Natural killer cell (primary cell): ENCODE measurements at regions not wholly inside any gene's neighbourhood (a gene's known extent, or its start where the extent isn't known, plus 50 kb on each side); places are given as distances from the start of the nearest gene placed in this dataset.

Experiments used
- ATAC-seq, 3 donors: fragments of 150-1000 bp in 2 of 3; fragments of 200-7000 bp in 1 of 3; cut with Tn5 transposase; 1 replicate in 1 of 3; 2 replicates in 2 of 3; pipeline ENCODE4 v1.10.0; 2021; ENCODE audit warnings: mild to moderate bottlenecking in 2 of 3, moderate library complexity in 2 of 3
- DNase-seq, 2 donors: peaks; one replicate each; pipeline versions ENCODE4 v3.0.0 to v3.0.0-alpha.2; 2013 to 2021; ENCODE audit warnings: mixed read lengths in 1 of 2
- H3K27ac ChIP-seq: one replicate; pipeline ENCODE4 v1.5.1; 2013; ENCODE audit warnings: mild to moderate bottlenecking, low read length
- H3K27me3 ChIP-seq: one replicate; pipeline ENCODE4 v1.6.1; 2013; ENCODE audit warnings: low read length; ENCODE audit not compliant: control insufficient read depth, insufficient read depth
- H3K36me3 ChIP-seq: one replicate; pipeline ENCODE4 v1.6.1; 2013; ENCODE audit warnings: low read length; ENCODE audit not compliant: control insufficient read depth, insufficient read depth
- H3K4me1 ChIP-seq: one replicate; pipeline ENCODE4 v1.6.1; 2013; ENCODE audit warnings: low read length; ENCODE audit not compliant: control insufficient read depth, insufficient read depth
- H3K4me3 ChIP-seq: one replicate; pipeline ENCODE4 v1.5.1; 2013; ENCODE audit warnings: low read length
- H3K9me3 ChIP-seq: one replicate; pipeline ENCODE4 v1.6.1; 2013; ENCODE audit warnings: low read length; ENCODE audit not compliant: control insufficient read depth, insufficient read depth
- H3K27ac Mint-ChIP-seq, 2 donors: one replicate each; pipeline ENCODE4 v1.8.0; 2022; ENCODE audit warnings: mild to moderate bottlenecking in 2 of 2, mixed read lengths in 2 of 2, moderate library complexity in 1 of 2
- H3K27me3 Mint-ChIP-seq, 2 donors: one replicate each; pipeline ENCODE4 v1.8.0; 2022; ENCODE audit warnings: low read depth in 2 of 2, mixed read lengths in 2 of 2
- H3K36me3 Mint-ChIP-seq: one replicate; pipeline ENCODE4 v1.8.0; 2022; ENCODE audit warnings: mixed read lengths
- H3K4me1 Mint-ChIP-seq, 2 donors: one replicate each; pipeline ENCODE4 v1.8.0; 2022; ENCODE audit warnings: mixed read lengths in 2 of 2
- H3K4me3 Mint-ChIP-seq: one replicate; pipeline ENCODE4 v1.8.0; 2022; ENCODE audit warnings: mild to moderate bottlenecking, moderate library complexity, mixed read lengths
- H3K9me3 Mint-ChIP-seq, 2 donors: one replicate each; pipeline ENCODE4 v1.8.0; 2022; ENCODE audit warnings: mixed read lengths in 2 of 2
- CTCF ChIP-seq: fragments of 200-600 bp; IDR thresholded peaks from one replicate; pipeline ENCODE4 v1.8.0; 2022; ENCODE audit warnings: antibody characterized with exemption
- WGBS: methylation state at CpG from one replicate; pipeline ENCODE4 v1.1.7; 2013; ENCODE audit warnings: missing lambda C conversion rate; ENCODE audit not compliant: insufficient coverage; 5-methylcytosine and 5-hydroxymethylcytosine counted together
- intact Hi-C: fragments of 100-400 bp; cut with micrococcal nuclease; formaldehyde crosslinking; loops from one replicate; pipeline ENCODE4 v1.14.2; 2022

- H3K4me3 ChIP-seq, result no peak overlapping the region
- Mint-ChIP-seq H3K27ac (no peak overlapping the region), H3K4me3 (no peak overlapping the region), H3K9me3 (peaks cover 3 to 6% of the 10 kb centered on the region in 2 donors), H3K27me3 (peaks cover 0 to 12% of the 10 kb centered on the region in 2 donors), H3K4me1 (no peaks in the 10 kb centered on the region), H3K36me3 (no peaks in the 10 kb centered on the region)
- no peaks in the 10 kb centered on the region for H3K27me3 ChIP-seq
- ATAC-seq, result no peak
- no peak overlapping the region for H3K27ac ChIP-seq
- H3K36me3 ChIP-seq, result no peaks in the 10 kb centered on the region
- intact Hi-C loops, result no loop called here
- DNase-seq, result no peak
- H3K4me1 ChIP-seq, result no peaks in the 10 kb centered on the region
- TF ChIP-seq CTCF, result no peak
- H3K9me3 ChIP-seq, result no peaks in the 10 kb centered on the region
- 93% methylated on average over 2 of the region's 2 CpGs for WGBS
Observed at GRCh38 chr20:22418738-22419137, 165.6 kb downstream of the FOXA2 start.

GRCh38 chr20:22414305-22414742 lies 170.0 kb downstream of the FOXA2 start:
- no peak for ATAC-seq
- Mint-ChIP-seq H3K27me3 (peaks cover 0 to 2% of the 10 kb centered on the region in 2 donors), H3K4me1 (no peaks in the 10 kb centered on the region), H3K9me3 (peaks cover 3 to 5% of the 10 kb centered on the region in 2 donors), H3K4me3 (no peak overlapping the region), H3K36me3 (no peaks in the 10 kb centered on the region), H3K27ac (no peak overlapping the region)
- Histone ChIP-seq H3K36me3 (no peaks in the 10 kb centered on the region), H3K4me3 (no peak overlapping the region), H3K4me1 (no peaks in the 10 kb centered on the region), H3K9me3 (no peaks in the 10 kb centered on the region), H3K27me3 (no peaks in the 10 kb centered on the region), H3K27ac (no peak overlapping the region)
- no peak for DNase-seq
- TF ChIP-seq CTCF, result no peak
- WGBS, result 39% methylated on average over 4 of the region's 4 CpGs
- intact Hi-C loops, result no loop called here

GRCh38 chr20:22412977-22413868 lies 171.1 kb downstream of the FOXA2 start:
- Mint-ChIP-seq H3K27me3 (peaks cover 0 to 2% of the 10 kb centered on the region in 2 donors), H3K36me3 (no peaks in the 10 kb centered on the region), H3K27ac (no peak overlapping the region), H3K4me1 (no peaks in the 10 kb centered on the region), H3K4me3 (no peak overlapping the region), H3K9me3 (peaks cover 3 to 5% of the 10 kb centered on the region in 2 donors)
- DNase-seq (no peak), ATAC-seq (no peak)
- Histone ChIP-seq H3K27ac (no peak overlapping the region), H3K4me1 (no peaks in the 10 kb centered on the region), H3K4me3 (no peak overlapping the region), H3K27me3 (no peaks in the 10 kb centered on the region), H3K36me3 (no peaks in the 10 kb centered on the region), H3K9me3 (no peaks in the 10 kb centered on the region)
- 89% methylated on average over 12 of the region's 14 CpGs for WGBS
- intact Hi-C loops, result no loop called here
- TF ChIP-seq CTCF, result no peak
